ENCODE measurements at regions not wholly inside any gene's neighbourhood (a gene's known extent, or its start where the extent isn't known, plus 50 kb on each side); places are given as distances from the start of the nearest gene placed in this dataset.

- H3K9me3 ChIP-seq (ENCODE audit: insufficient read depth, low read length): no peaks in the 10 kb centered on the region
- no peak overlapping the region for H3K9ac ChIP-seq (ENCODE audit: low read length)
Observed at GRCh38 chr10:130511766-130512165, 375.6 kb downstream of the GLRX3 start.

GRCh38 chr10:130512936-130513335, 376.7 kb downstream of the GLRX3 start:
- H2AFZ ChIP-seq (ENCODE audit: low read depth, low read length): no peak overlapping the region
- no peaks in the 10 kb centered on the region for H3K9me3 ChIP-seq (ENCODE audit: insufficient read depth, low read length)
- no peak overlapping the region for H3K4me2 ChIP-seq (ENCODE audit: low read length)
- no peaks in the 10 kb centered on the region for H3K36me3 ChIP-seq (replicated peaks; ENCODE audit: low read depth, low read length)
- H3K4me3 ChIP-seq (ENCODE audit: low read length): no peak overlapping the region
- TF ChIP-seq EZH2phosphoT487 (IDR thresholded peaks at IDR 0.05; ENCODE audit: low read depth): no peak
- TF ChIP-seq CTCF (IDR thresholded peaks at IDR 0.05; ENCODE audit: low read depth, low read length): no peak
- H3K4me1 ChIP-seq (ENCODE audit: low read length): no peaks in the 10 kb centered on the region
- no peak overlapping the region for H3K9ac ChIP-seq (ENCODE audit: low read length)
- no peaks in the 10 kb centered on the region for H3K79me2 ChIP-seq (ENCODE audit: low read length)
- no peaks in the 10 kb centered on the region for H3K27me3 ChIP-seq (ENCODE audit: low read depth, low read length)
- H4K20me1 ChIP-seq (ENCODE audit: insufficient read depth, low read length): no peaks in the 10 kb centered on the region
- H3K27ac ChIP-seq (ENCODE audit: low read length): no peak overlapping the region

More at GRCh38 chr10:130511766-130512165, 375.6 kb downstream of the GLRX3 start:
- TF ChIP-seq CTCF (IDR thresholded peaks at IDR 0.05; ENCODE audit: low read depth, low read length): no peak
- TF ChIP-seq EZH2phosphoT487 (IDR thresholded peaks at IDR 0.05; ENCODE audit: low read depth): no peak
- Histone ChIP-seq H3K4me3 (ENCODE audit: low read length) (no peak overlapping the region), H3K79me2 (ENCODE audit: low read length) (no peaks in the 10 kb centered on the region), H3K27me3 (ENCODE audit: low read depth, low read length) (no peaks in the 10 kb centered on the region), H3K27ac (ENCODE audit: low read length) (no peak overlapping the region), H3K4me1 (ENCODE audit: low read length) (no peaks in the 10 kb centered on the region), H2AFZ (ENCODE audit: low read depth, low read length) (no peak overlapping the region), H3K4me2 (ENCODE audit: low read length) (no peak overlapping the region), H4K20me1 (ENCODE audit: insufficient read depth, low read length) (no peaks in the 10 kb centered on the region), H3K36me3 (replicated peaks; ENCODE audit: low read depth, low read length) (no peaks in the 10 kb centered on the region)

GRCh38 chr10:130513686-130514476, 377.7 kb downstream of the GLRX3 start:
- Histone ChIP-seq H3K4me3 (ENCODE audit: low read length) (no peak overlapping the region), H3K27me3 (ENCODE audit: low read depth, low read length) (no peaks in the 10 kb centered on the region), H3K36me3 (replicated peaks; ENCODE audit: low read depth, low read length) (no peaks in the 10 kb centered on the region), H2AFZ (ENCODE audit: low read depth, low read length) (no peak overlapping the region), H3K4me1 (ENCODE audit: low read length) (no peaks in the 10 kb centered on the region), H3K4me2 (ENCODE audit: low read length) (no peak overlapping the region), H3K79me2 (ENCODE audit: low read length) (no peaks in the 10 kb centered on the region), H3K9ac (ENCODE audit: low read length) (no peak overlapping the region), H3K9me3 (ENCODE audit: insufficient read depth, low read length) (no peaks in the 10 kb centered on the region), H4K20me1 (ENCODE audit: insufficient read depth, low read length) (no peaks in the 10 kb centered on the region), H3K27ac (ENCODE audit: low read length) (no peak overlapping the region)
- TF ChIP-seq CTCF (IDR thresholded peaks at IDR 0.05; ENCODE audit: low read depth, low read length): no peak
- no peak for TF ChIP-seq EZH2phosphoT487 (IDR thresholded peaks at IDR 0.05; ENCODE audit: low read depth)

- H3K79me2 ChIP-seq (ENCODE audit: low read length): no peaks in the 10 kb centered on the region
- H3K9ac ChIP-seq (ENCODE audit: low read length): no peak overlapping the region
- no peak overlapping the region for H3K4me3 ChIP-seq (ENCODE audit: low read length)
- TF ChIP-seq CTCF (IDR thresholded peaks at IDR 0.05; ENCODE audit: low read depth, low read length) (no peak), EZH2phosphoT487 (IDR thresholded peaks at IDR 0.05; ENCODE audit: low read depth) (no peak)
- H3K27ac ChIP-seq (ENCODE audit: low read length): no peak overlapping the region
- no peaks in the 10 kb centered on the region for H3K9me3 ChIP-seq (ENCODE audit: insufficient read depth, low read length)
- no peaks in the 10 kb centered on the region for H3K27me3 ChIP-seq (ENCODE audit: low read depth, low read length)
- H4K20me1 ChIP-seq (ENCODE audit: insufficient read depth, low read length): no peaks in the 10 kb centered on the region
- H3K4me1 ChIP-seq (ENCODE audit: low read length): no peaks in the 10 kb centered on the region
- H3K4me2 ChIP-seq (ENCODE audit: low read length): no peak overlapping the region
- H2AFZ ChIP-seq (ENCODE audit: low read depth, low read length): no peak overlapping the region
- H3K36me3 ChIP-seq (replicated peaks; ENCODE audit: low read depth, low read length): no peaks in the 10 kb centered on the region
Observed at GRCh38 chr10:130515670-130516069, 379.5 kb downstream of the GLRX3 start.

All from OCI-LY3 (cell line).